NCI-H510A (cell line): ENCODE measurements at regions not wholly inside any gene's neighbourhood (a gene's known extent, or its start where the extent isn't known, plus 50 kb on each side); places are given as distances from the start of the nearest gene placed in this dataset.

Experiments used
- DNase-seq: peaks from one replicate; lab custom pipeline; 2025; lab: John Stamatoyannopoulos, UW

DNA sequence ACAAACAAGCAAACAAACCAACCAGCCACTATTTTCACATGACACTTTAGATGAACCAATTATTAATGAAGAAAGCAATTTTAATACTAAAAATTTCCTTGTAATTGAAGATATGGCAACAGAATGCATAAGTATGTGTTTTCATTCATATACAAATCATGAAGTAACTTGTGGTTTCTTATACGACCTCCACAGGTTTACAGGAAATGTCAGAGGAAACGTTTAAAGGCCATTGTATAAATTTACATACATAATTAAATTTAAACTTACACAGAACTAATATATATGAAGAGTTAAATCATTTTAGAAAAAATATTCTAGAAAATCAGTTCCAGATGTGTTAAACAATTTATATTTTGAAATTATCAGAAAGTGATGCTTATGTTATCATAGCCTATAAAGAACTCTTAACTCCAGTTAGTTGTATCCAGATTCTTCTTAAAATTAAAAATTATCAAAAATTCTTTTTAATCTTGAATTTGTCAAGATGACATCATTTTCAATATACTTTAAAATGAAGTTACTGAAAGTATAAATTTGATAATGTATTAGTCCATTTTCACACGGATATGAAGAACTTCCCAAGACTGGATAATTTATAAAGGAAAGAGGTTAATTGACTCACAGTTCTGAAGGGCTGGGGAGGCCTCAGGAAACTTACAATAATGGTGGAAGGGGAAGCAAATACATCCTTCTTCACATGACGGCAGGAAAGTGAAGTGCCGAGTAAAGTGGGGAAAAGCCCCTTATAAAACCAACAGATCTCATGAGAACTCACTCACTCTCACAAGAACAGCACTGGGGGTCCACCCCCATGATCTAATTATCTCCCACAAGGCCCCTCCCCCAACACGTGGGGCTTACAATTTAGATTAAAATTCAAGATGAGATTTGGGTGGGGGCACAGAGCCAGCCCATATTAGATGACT is 192.0 kb downstream of the PIK3R1 start:
- no peak for DNase-seq

DNA sequence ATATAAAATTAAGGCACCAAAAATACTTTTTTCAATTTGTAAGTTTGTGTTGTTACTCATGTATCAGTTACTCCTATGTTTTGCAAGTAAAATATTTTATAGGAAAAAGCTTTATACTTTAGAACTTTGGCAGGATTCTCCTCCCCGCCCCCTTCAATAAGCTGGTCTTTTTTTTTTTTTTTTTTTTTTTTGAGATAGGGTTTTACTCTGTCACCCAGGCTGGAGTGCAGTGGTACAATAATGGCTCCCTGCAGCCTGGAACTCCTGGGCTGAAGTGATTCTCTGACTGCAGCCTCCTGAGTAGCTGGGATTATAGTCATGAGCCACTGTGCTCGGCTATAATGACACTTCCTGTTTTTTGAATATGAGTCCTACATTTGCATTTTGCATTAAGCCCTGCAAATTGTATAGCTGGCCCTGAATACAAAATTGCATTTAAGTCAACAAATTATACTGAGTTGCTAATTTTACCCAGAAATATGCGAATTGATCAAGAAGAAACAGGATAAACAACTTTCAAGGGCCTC is 192.9 kb downstream of the PIK3R1 start:
- DNase-seq: no peak

DNA sequence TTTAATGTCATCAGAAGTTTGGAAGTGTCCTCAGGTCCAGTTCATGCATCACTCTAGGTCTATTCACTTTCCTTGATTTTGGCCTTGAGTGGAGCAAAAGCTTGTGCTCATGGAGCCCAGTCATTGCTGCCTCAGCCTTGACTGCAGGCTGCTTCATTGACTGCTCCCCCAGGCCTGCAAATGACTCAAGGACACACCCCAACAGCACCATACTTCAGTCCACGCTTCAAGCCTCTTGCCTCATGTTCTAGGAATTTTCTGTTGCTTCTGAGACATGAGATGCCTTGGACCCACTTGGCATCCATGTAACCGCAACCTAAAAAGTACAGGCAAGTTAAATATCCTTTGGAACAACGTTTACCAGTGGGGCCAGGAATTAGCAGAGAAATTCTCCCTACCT is 193.7 kb downstream of the PIK3R1 start:
- no peak for DNase-seq

DNA sequence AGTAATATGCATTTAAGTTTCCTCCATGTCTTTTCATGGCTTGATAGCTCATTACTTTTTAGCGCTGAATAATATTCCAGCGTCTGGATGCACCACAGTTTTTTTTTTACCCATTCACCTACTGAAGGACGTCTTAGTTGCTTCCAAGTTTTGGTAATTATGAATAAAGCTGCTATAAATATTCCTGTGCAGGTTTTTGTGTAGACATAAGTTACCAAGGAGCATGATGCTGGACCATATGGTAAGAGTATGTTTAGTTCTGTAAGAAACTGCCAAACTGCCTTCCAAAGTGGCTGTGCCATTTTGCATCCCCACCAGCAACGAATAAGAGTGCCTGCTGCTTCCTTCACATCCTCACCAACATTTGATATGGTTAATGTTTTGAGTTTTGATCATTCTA is 195.6 kb downstream of the PIK3R1 start:
- DNase-seq: no peak

DNA sequence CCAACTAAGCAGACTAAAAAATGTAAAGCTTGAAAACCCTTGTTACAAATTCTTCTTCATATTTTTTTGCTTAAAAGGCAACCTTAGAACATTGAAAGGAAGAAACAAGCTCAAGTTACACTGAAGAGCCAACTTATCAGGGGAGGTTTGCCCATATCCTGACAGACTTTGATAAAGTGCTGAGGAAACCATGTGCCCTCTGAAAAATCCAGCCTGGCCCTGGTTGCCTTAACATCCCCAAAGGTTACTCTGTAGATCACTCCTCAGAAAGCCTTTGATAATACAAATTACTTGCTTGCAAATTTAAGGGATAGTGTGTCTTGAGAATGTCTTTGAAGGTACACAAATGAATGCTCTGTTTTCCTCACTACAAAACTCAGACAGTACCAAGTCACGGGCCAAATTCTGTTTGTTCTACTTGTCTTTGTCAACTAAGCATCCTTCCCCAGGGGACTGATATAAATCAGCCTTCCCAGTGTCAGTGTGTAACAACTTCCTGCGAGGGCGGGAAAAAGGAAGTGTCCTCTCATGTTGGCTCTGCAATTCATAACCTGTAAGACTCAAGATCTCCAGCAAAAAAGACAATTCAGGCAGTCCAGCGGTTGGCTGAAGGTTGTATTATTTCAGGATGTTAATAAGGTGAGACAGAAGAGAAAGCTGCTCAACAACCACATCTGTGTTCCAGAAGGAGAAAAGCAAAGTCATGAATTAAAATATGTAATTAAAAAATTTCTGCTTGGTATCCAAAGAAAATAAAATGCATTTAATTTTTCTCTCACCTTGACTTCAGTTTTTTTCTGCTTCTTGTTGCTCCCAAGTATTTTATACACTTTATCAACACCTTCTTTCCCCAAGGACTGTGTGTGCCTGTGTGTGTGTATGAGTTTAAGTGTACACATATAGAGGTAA is 199.9 kb downstream of the PIK3R1 start:
- no peak for DNase-seq

DNA sequence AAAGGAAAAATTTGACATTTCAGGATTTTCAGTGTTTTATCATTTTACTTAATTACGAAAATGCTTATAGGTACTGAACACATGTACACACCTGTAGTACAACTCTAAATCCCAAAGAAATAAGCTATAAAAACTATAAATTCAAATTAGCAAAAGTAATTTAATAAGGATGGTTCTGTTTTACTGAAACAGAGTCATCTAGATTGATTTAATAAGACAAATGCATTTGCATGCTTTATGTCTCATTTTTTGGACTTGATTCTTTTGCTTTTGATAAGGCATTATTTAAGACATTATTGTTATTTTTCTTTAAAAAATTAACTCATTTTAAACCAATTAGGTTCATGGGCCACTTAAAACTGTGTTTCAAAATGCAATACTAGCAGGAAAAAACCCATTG is 201.2 kb downstream of the PIK3R1 start:
- no peak for DNase-seq

DNA sequence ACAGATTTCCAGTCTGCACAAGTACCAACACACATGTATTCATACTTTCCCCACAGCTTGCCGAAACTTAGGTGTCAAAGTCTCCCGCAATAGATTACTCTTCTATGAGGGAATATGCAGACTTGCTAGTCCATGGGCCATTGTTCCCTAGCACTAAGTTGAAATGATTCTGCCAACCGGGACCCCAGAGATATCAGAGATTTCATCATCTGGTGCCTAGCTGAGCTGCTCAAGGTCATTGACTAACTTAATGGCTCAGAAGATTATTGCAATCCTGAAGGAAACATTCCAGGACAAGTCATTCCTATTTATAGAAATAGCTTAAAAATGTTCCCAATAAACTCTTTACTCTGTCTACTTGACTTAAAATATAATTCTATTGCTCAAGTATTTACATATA is 202.6 kb downstream of the PIK3R1 start:
- DNase-seq: no peak

DNA sequence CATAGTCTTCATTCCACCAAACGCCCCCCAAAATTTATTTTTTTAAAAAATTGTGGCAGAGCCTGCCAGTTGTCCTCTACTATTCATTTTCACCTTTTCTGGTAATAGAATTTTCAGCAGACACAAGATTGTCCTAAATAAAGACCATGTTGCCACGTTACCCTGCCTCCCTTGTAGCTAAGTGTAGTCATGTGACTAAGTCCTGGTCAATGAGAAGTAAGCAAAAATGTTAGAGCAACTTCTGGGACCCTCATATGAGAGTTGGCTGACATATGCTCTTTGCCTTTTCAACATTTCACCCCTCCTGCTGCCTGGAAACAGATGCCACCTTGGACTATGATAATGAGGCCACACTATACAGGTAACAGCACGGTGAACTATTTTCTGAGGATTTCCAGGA is 203.1 kb downstream of the PIK3R1 start:
- no peak for DNase-seq

DNA sequence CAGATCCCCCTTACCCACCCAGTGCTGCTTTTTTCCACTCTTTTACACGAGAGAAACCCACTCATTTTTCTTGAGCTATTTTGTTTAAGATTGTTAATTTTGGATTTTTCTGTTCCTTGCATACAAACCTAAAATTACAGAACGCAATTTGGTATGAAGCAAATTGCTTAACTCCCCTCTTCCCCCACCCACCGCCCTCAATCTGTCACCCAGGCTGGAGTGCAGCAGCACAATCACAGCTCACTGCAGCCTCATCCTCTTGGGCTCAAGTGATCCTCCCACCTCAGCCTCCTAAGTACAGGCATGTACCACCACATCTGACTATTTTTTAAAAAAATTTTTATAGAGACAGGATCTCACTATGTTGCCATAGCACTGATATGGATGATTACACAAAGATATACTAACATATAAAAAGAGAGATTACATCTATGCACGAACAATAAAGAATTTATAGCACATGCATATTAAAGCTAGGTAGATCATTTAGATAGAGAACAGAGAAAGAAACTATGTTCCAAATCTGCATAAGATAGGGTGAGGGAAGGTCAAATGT is 203.6 kb downstream of the PIK3R1 start:
- no peak for DNase-seq

DNA sequence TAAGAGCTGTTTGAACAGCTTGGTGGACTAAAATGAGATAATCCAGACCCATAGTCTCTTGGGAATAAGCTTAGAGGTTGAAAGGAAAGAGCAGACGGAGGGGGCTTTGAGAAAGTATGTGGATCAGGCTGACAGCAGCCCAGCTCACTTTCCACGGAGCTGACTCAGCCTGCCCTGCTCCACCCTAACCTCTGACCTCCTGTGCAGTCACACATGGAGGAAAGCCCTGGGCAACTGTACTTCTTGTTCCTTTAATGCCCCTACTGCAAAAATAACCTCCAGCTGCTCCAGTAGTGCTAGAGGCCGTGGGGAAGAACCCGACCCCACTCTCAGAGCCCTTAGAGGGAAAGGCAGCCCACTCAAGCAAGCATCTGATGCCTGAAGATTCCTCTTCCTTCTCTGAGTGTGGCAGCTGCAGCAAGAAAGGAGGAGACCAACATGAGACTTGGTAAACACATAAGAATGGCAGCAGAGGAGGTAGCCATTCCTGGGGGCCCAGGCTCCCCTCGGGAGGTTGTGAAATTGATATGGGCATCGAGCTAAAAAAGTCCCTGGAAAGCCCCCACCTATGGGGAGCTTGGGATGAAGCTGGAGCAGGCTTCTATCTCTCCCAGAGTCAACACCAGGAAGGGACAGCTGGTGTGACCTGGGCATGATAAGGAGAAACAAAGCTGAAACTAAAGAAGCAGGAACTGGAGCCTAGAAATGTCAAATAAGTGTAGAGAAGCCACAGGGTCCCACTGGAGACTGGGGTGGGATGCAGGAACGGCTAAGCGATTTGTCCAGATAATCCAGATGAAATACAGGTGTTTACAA is 204.3 kb downstream of the PIK3R1 start:
- DNase-seq: no peak

DNA sequence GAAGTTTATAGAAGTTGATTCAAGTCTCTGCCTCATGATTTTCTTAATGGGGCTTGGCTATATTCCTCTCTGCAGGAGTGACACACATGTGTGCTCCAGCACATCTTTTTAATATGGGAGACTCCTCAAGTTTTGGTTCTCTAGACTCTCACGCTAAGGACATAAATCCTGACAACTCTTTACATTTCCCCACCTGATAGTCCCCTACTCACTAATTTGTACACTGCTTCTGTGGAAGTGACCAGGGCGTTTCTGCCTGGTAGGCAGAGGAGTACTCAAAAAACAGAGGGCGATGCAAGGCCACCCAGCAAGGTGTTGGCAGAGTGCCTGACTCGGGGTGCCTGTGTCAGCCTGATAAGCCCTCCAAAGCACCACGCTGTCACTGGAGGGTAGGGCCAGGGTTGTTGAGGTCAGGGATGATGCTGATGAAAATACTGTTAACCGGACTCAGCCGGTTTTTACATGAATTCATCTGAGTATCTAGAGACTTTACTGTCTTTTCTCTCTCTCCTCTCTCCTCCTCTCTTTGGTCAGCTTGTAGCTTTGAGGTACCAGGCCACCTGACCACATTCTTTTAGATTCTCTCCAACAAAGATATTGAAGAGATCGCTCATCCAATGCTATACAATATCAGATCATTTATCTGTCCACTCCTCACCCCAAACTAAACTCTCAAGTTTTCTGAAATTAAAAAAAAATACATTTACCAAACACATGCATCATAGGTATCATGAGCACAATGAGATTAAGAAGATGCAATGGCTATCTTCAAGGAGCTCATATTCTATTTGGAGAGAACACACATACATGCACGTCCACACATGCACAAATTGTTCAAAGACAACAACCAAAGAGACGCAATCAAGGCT is 205.2 kb downstream of the PIK3R1 start:
- DNase-seq: no peak

DNA sequence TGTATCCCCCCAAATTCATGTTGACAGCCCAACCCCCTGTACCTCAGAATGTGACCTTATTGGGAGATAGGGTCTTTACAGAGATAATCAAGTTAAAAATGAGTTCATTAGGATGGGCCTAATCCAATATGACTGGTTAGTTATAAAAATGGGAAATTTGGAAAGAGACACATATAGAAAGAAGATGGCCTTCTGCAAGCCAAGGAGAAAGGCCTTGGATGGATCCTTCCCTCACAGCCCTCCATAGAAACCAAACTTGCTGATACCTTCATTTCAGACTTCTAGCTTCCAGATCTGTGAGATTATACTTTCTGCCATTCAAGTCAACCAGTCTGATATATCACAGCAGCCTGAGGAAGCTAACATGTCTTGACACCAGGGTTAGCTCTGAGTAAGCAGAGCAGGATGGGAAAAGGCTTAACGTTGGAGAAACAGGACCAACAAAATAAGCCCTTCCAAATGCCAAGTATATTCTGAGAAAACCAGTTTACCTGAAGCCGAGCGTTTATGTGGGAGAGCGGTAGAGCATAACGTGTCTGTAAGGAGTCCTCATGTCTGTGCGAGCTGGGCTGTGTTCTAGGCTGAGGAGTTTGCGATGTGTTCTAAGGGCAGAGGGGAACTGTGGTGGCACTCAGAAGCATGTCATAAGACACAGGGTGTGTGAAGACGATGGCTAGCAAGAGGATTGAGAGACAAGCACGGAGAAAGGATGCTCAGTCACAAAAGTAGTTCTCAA is 206.1 kb downstream of the PIK3R1 start:
- no peak for DNase-seq

DNA sequence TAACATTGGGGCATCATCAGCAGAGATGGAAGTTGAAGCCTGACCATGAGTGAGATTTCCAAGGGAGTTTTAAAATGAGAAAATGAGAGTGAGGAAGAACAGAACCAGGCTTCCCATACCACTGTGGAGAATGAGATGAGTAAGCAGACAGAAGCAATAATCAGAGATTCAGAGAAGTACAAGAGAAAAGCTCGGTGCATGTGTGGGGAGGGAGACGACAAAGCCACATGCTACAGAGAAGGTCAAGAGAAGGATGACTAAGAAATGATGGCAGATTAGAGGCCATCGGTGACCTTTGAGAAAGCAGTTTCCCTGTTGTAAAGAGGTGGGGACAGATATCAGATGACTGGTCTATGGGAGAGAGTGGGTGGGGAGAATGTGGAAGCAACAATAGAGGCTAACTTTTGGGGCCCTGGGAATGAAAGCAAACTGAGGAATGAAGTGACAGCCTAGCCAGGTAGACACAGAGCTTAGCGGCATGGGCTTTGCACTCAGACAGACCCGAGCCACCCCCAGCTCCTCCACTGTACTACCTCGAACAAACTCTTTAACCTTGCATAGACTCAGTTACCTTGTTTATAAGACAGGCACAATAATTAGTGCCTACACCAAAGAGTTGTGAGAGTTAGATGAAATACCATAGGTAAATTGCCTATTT is 207.7 kb downstream of the PIK3R1 start:
- no peak for DNase-seq

DNA sequence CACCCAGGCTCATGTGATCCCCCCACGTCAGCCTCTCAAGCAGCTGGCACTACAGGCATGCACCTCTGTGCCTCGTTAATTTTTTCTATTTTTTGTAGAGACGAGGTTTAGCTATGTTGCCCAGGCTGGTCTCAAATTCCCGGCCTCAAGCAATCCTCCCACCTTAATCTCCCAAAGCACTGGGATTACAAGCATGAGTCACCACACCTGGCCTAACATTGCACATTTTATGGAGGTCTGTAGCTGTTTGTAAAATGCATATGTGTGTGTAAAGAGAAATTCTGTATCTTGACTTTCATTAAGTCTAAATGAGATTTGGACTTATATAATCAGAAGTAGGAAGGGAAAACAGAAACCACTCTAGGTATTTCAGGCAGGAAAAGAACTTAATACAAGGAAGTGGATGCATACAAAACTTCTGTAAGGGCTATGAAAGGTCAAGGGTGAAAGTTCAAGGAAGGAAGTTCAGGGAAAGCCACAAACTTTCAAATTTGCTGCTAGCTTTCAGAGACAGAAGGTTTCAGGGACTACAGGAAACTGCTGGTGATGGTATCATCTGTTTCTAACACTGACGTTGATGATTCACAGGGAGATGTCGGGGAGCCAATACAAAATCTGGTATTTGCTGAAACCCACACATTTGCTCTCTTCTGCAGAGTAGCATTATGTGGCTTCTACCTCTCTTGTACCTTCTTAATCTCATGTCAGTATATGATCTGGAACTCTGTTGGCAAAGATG is 209.4 kb downstream of the PIK3R1 start:
- DNase-seq: no peak

DNA sequence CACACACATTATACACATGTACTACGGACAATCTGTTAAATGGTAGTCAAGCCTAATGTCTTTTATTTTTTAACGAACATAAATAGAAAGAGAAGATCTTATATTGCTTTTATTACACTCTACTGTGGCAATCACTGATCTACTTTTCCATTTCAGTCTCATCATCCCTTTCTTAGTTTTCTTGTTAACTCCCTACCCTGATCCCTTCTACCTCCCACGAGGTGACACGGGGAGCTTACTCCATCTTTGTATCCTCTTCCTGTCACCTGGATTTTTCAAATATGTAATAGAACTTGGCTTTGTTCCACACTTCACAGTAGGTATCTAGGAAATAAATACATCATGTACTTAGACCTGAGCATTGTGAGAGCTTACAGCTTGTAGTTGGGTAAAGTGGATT is 211.0 kb downstream of the PIK3R1 start:
- no peak for DNase-seq

DNA sequence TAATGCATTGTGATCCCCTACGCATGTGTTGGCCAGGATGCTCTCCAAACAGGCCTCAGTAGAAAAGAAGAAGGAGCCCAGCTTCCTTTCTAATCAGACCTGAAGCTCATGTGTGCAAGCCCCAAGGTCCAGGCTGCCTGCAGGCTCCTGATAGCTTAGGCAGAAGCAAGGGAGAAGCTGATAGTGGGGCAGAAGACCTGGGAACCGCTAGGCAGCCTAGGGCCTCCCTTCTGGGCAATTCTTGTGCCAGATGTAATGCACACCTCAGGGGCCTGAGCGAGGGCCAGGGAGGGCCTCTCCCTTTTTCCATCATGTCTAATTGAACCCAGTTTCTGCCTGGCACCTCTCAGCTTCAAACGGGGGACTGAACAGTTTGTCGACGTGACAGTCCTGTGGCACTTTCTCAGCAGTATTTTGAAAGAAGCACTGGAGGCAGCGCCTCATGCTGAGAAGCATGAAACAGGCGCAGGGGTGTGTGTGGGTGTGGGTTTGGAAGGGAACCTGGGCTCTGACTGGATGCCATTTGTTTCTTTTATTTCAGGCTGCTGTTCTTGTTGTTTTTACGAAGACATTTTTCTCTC is 212.8 kb downstream of the PIK3R1 start:
- no peak for DNase-seq

DNA sequence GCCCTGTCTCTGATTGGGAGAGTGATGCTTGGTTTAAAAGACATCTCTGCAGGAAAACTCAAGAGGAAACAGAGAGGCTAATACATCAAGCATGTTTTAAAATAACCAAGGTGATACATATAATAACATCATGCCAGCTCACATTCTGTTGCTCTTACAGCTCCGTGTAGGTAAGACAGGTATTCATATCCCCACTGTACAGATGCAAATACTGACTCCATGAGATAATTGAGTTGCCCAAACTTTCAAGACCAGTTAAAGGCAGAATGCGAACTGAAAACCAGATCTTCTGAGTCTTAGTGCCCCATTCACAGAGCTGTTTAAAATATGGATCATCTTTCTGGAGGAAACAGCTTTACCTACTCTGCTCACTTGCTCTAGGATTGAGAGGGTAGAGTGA is 214.0 kb downstream of the PIK3R1 start:
- DNase-seq: no peak

DNA sequence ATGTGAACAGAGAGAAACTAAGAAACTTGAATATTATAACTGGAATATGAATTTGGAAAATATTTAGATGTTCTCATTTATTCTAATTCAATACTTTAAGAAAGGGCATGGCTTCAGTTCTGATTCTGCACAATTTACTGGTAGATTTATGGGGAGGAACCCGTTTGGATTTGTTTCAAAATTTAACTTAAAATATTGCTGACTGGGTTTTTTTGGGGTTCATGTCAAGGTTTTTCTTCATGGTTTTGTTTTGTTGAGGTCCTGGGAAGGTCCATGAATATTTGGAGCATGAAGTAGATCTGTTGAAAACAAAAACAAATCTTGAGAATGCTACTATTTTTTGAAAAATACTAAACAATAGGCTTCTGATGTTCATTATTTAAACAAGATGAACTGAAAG is 214.7 kb downstream of the PIK3R1 start:
- DNase-seq: no peak
